H9 (cell line): ENCODE measurements at regions not wholly inside any gene's neighbourhood (a gene's known extent, or its start where the extent isn't known, plus 50 kb on each side); places are given as distances from the start of the nearest gene placed in this dataset.

Experiments
- DNase-seq: peaks from one replicate; pipeline ENCODE4 v3.0.0-alpha.2; 2017
- H2AFZ ChIP-seq: one replicate; pipeline ENCODE4 v1.6.1; 2013; ENCODE audit warnings: mild to moderate bottlenecking, low read length, control low read depth, moderate library complexity
- H2AK5ac ChIP-seq: 2 replicates; pipeline ENCODE4 v1.6.1; 2013; ENCODE audit warnings: low read length, control low read depth, mixed read lengths; ENCODE audit not compliant: insufficient read length
- H2BK120ac ChIP-seq: one replicate; pipeline ENCODE4 v1.6.1; 2013; ENCODE audit warnings: low read depth, mild to moderate bottlenecking, low read length, control low read depth, inconsistent platforms; ENCODE audit not compliant: poor library complexity, severe bottlenecking
- H2BK12ac ChIP-seq: 2 replicates; pipeline ENCODE4 v1.6.1; 2013; ENCODE audit warnings: low read length, control low read depth, mixed read lengths, low read depth; ENCODE audit not compliant: insufficient read length
- H2BK15ac ChIP-seq: 2 replicates; pipeline ENCODE4 v1.6.1; 2013; ENCODE audit warnings: low read depth, low read length, control low read depth
- H2BK20ac ChIP-seq: one replicate; pipeline ENCODE4 v1.6.1; 2013; ENCODE audit warnings: low read depth, mild to moderate bottlenecking, low read length, control low read depth, inconsistent platforms; ENCODE audit not compliant: poor library complexity, severe bottlenecking
- H2BK5ac ChIP-seq: 2 replicates; pipeline ENCODE4 v1.6.1; 2013; ENCODE audit warnings: low read length, control low read depth, mixed read lengths; ENCODE audit not compliant: insufficient read length
- H3K14ac ChIP-seq: 2 replicates; pipeline ENCODE4 v1.6.1; 2013; ENCODE audit warnings: low read length, control low read depth; ENCODE audit not compliant: insufficient read depth
- H3K18ac ChIP-seq: 2 replicates; pipeline ENCODE4 v1.6.1; 2013; ENCODE audit warnings: low read depth, mild to moderate bottlenecking, mixed read lengths, low read length, control low read depth; ENCODE audit not compliant: insufficient read length
- H3K23ac ChIP-seq: 2 replicates; pipeline ENCODE4 v1.6.1; 2013; ENCODE audit warnings: low read length, control low read depth, mixed read lengths, low read depth; ENCODE audit not compliant: insufficient read length
- H3K23me2 ChIP-seq: 2 replicates; pipeline ENCODE4 v1.6.1; 2013; ENCODE audit warnings: low read depth, mild to moderate bottlenecking, mixed read lengths, low read length, control low read depth; ENCODE audit not compliant: insufficient read length, poor library complexity, severe bottlenecking
- H3K27ac ChIP-seq: 2 replicates; pipeline ENCODE4 v1.5.1; 2013; ENCODE audit warnings: low read length, control low read depth, mixed read lengths, low read depth; ENCODE audit not compliant: insufficient read length
- H3K27me3 ChIP-seq: 2 replicates; pipeline ENCODE4 v1.6.1; 2013; ENCODE audit warnings: low read length, control low read depth, inconsistent platforms; ENCODE audit not compliant: insufficient read depth
- H3K4ac ChIP-seq: 2 replicates; pipeline ENCODE4 v1.6.1; 2013; ENCODE audit warnings: low read depth, mild to moderate bottlenecking, control low read depth, inconsistent platforms, low read length, moderate library complexity
- H3K4me1 ChIP-seq: 2 replicates; pipeline ENCODE4 v1.6.1; 2013; ENCODE audit warnings: low read length, control low read depth, inconsistent platforms; ENCODE audit not compliant: insufficient read depth
- H3K4me2 ChIP-seq: 2 replicates; pipeline ENCODE4 v1.6.1; 2013; ENCODE audit warnings: low read length, control low read depth, mixed read lengths; ENCODE audit not compliant: insufficient read length, insufficient read depth
- H3K56ac ChIP-seq: 2 replicates; pipeline ENCODE4 v1.6.1; 2013; ENCODE audit warnings: low read depth, mild to moderate bottlenecking, mixed read lengths, low read length, control low read depth; ENCODE audit not compliant: insufficient read length
- H3K79me1 ChIP-seq: 2 replicates; pipeline ENCODE4 v1.6.1; 2013; ENCODE audit warnings: low read depth, mild to moderate bottlenecking, moderate library complexity, low read length, control low read depth, inconsistent platforms; ENCODE audit not compliant: insufficient read depth, poor library complexity, severe bottlenecking
- H3K79me2 ChIP-seq: 2 replicates; pipeline ENCODE4 v1.6.1; 2013; ENCODE audit warnings: low read length, control low read depth, inconsistent platforms; ENCODE audit not compliant: insufficient read depth
- H3K9ac ChIP-seq: 2 replicates; pipeline ENCODE4 v1.6.1; 2013; ENCODE audit warnings: low read length, control low read depth, mixed read lengths; ENCODE audit not compliant: insufficient read length; ENCODE audit errors: extremely low read depth
- H3K9me3 ChIP-seq: one replicate; pipeline ENCODE4 v1.6.1; 2013; ENCODE audit warnings: low read depth, low read length, inconsistent platforms; ENCODE audit not compliant: control insufficient read depth
- H3T11ph ChIP-seq: one replicate; pipeline ENCODE4 v1.6.1; 2013; ENCODE audit warnings: mild to moderate bottlenecking, low read length, control low read depth, inconsistent platforms
- H4K20me1 ChIP-seq: one replicate; pipeline ENCODE4 v1.6.1; 2013; ENCODE audit not compliant: control insufficient read depth, insufficient read length, insufficient read depth
- H4K5ac ChIP-seq: 2 replicates; pipeline ENCODE4 v1.6.1; 2013; ENCODE audit warnings: low read depth, mild to moderate bottlenecking, mixed read lengths, low read length, control low read depth; ENCODE audit not compliant: insufficient read length
- H4K8ac ChIP-seq: replicated peaks from 2 replicates; pipeline ENCODE4 v1.6.1; 2013; ENCODE audit warnings: low read length, control low read depth, mixed read lengths, low read depth; ENCODE audit not compliant: insufficient read length
- H4K91ac ChIP-seq: 2 replicates; pipeline ENCODE4 v1.6.1; 2013; ENCODE audit warnings: low read depth, mild to moderate bottlenecking, moderate library complexity, mixed read lengths, low read length, control low read depth; ENCODE audit not compliant: insufficient read length
- H3K27ac Mint-ChIP-seq, 3 experiments: 2 replicates in 2 of 3; 3 replicates in 1 of 3; pipeline ENCODE4 v1.8.0; 2020 to 2021; ENCODE audit warnings: mixed read lengths in 3 of 3, mild to moderate bottlenecking in 1 of 3, moderate library complexity in 1 of 3
- H3K27me3 Mint-ChIP-seq: 2 replicates; pipeline ENCODE4 v1.8.0; 2021; ENCODE audit warnings: low read depth, mild to moderate bottlenecking, moderate library complexity, mixed read lengths
- H3K36me3 Mint-ChIP-seq, 3 experiments: 2 replicates in 2 of 3; 3 replicates in 1 of 3; pipeline ENCODE4 v1.8.0; 2020 to 2021; ENCODE audit warnings: low read depth in 3 of 3, mixed read lengths in 3 of 3; ENCODE audit not compliant: insufficient read depth in 1 of 3
- H3K4me1 Mint-ChIP-seq, 2 experiments: 2 replicates each; pipeline ENCODE4 v1.8.0; 2020; ENCODE audit warnings: mixed read lengths in 2 of 2
- H3K4me3 Mint-ChIP-seq, 2 experiments: 2 replicates in 1 of 2; 3 replicates in 1 of 2; pipeline ENCODE4 v1.8.0; 2020 to 2021; ENCODE audit warnings: mild to moderate bottlenecking in 2 of 2, mixed read lengths in 2 of 2, moderate library complexity in 1 of 2
- H3K9me3 Mint-ChIP-seq, 2 experiments: 2 replicates in 1 of 2; 3 replicates in 1 of 2; pipeline ENCODE4 v1.8.0; 2020; ENCODE audit warnings: mild to moderate bottlenecking in 2 of 2, mixed read lengths in 2 of 2, moderate library complexity in 1 of 2
- TF ChIP-seq, protein P1 (sequence below): fragments of 200-600 bp; sonication (generic); conservative IDR thresholded peaks from 3 replicates; pipeline ENCODE4 v1.8.0; 2021; ENCODE audit warnings: antibody characterized with exemption, mild to moderate bottlenecking

GRCh38 chr1:87903242-87903641, 574.6 kb downstream of the LMO4 start:
- H3K36me3 Mint-ChIP-seq: no peaks in the 10 kb centered on the region
- Histone ChIP-seq H2BK120ac (no peak overlapping the region), H3K4me1 (peaks cover 3% of the 10 kb centered on the region; the same call in 1 of the 2 replicates), H3K4ac (no peak overlapping the region), H3K9ac (no peak overlapping the region), H2BK5ac (no peak overlapping the region), H4K8ac (no peak overlapping the region), H4K5ac (no peak overlapping the region), H2AK5ac (no peak overlapping the region), H2BK15ac (no peak overlapping the region), H3K56ac (no peak overlapping the region), H3K23me2 (no peaks in the 10 kb centered on the region), H3K27me3 (no peaks in the 10 kb centered on the region), H3K18ac (no peak overlapping the region), H4K20me1 (no peaks in the 10 kb centered on the region), H3K79me1 (no peaks in the 10 kb centered on the region), H2AFZ (no peak overlapping the region), H2BK20ac (no peak overlapping the region), H3K23ac (no peak overlapping the region), H3K9me3 (no peaks in the 10 kb centered on the region), H3K27ac (no peak overlapping the region), H3K79me2 (no peaks in the 10 kb centered on the region), H3K4me2 (no peak overlapping the region), H3K14ac (no peak overlapping the region), H4K91ac (no peak overlapping the region), H2BK12ac (no peak overlapping the region), H3T11ph (no peak overlapping the region)
- no peak overlapping the region for H3K4me3 Mint-ChIP-seq
- peaks cover 10% of the 10 kb centered on the region in 2 experiments for H3K4me1 Mint-ChIP-seq
- TF ChIP-seq, protein P1, sequence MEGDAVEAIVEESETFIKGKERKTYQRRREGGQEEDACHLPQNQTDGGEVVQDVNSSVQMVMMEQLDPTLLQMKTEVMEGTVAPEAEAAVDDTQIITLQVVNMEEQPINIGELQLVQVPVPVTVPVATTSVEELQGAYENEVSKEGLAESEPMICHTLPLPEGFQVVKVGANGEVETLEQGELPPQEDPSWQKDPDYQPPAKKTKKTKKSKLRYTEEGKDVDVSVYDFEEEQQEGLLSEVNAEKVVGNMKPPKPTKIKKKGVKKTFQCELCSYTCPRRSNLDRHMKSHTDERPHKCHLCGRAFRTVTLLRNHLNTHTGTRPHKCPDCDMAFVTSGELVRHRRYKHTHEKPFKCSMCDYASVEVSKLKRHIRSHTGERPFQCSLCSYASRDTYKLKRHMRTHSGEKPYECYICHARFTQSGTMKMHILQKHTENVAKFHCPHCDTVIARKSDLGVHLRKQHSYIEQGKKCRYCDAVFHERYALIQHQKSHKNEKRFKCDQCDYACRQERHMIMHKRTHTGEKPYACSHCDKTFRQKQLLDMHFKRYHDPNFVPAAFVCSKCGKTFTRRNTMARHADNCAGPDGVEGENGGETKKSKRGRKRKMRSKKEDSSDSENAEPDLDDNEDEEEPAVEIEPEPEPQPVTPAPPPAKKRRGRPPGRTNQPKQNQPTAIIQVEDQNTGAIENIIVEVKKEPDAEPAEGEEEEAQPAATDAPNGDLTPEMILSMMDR: no peak
- H3K9me3 Mint-ChIP-seq: no peaks in the 10 kb centered on the region; a peak in 1 of 5 replicates
- H3K27ac Mint-ChIP-seq: no peak overlapping the region; a peak in 1 of 7 replicates
- DNase-seq: no peak
- no peaks in the 10 kb centered on the region; the same call in 1 of the 2 replicates for H3K27me3 Mint-ChIP-seq
